ENCODE measurements at regions not wholly inside any gene's neighbourhood (a gene's known extent, or its start where the extent isn't known, plus 50 kb on each side); places are given as distances from the start of the nearest gene placed in this dataset.

DNA sequence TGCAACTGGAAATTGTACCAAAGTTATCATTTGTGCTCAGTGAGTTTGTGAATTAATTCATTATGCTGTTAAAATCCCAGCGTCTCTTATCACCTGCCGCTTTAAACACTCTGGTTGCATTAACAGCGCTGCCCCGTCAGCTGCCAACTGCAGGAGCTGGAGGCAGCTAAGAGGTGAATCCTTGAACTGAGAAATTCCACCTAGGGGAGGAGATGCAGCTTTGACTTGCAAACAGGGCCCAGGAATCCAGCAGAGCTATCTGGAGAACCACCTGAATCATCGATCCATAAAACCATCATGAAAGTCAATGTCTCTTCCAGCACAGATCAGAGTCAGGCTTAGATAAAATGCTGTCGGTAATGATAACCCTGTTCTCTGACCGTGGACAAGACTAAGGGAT lies 140.7 kb upstream of the PTBP2 start:
- Histone ChIP-seq H3K27me3 (replicated peaks in 1 of 4; ENCODE audit: control insufficient read depth in 3 of 4, extremely low read depth in 1 of 4, insufficient read depth in 3 of 4, low read length in 3 of 4) (no peaks in the 10 kb centered on the region), H3K14ac (ENCODE audit: insufficient read length) (no peak overlapping the region), H2AK5ac (ENCODE audit: low read depth, low read length) (no peak overlapping the region), H3K23ac (ENCODE audit: insufficient read length) (no peak overlapping the region), H4K20me1 (replicated peaks in 1 of 2; ENCODE audit: control insufficient read depth in 1 of 2, insufficient read depth in 2 of 2, low read length in 2 of 2) (no peaks in the 10 kb centered on the region), H2BK15ac (ENCODE audit: low read length) (no peak overlapping the region), H4K8ac (ENCODE audit: extremely low read depth, insufficient read depth, low read length) (no peak overlapping the region), H3K23me2 (ENCODE audit: low read depth, low read length) (no peaks in the 10 kb centered on the region), H3K9ac (replicated peaks in 1 of 4; ENCODE audit: extremely low read depth in 1 of 4, low read depth in 3 of 4, low read length in 3 of 4) (no peak overlapping the region), H3K18ac (ENCODE audit: extremely low read depth, low read length) (no peak overlapping the region), H2BK20ac (ENCODE audit: low read length) (no peak overlapping the region), H4K5ac (ENCODE audit: insufficient read length, low read depth, low read length) (no peak overlapping the region), H3K79me1 (ENCODE audit: low read depth, low read length) (no peaks in the 10 kb centered on the region), H3K4me1 (replicated peaks in 1 of 4; ENCODE audit: control insufficient read depth in 3 of 4, insufficient read depth in 4 of 4, low read length in 3 of 4) (peaks cover 2 to 20% (median 9%) of the 10 kb centered on the region in 4 experiments; a peak in 5 of 7 replicates), H3K79me2 (ENCODE audit: control insufficient read depth in 1 of 2, insufficient read depth in 2 of 2, low read length in 2 of 2) (no peaks in the 10 kb centered on the region), H3K27ac (ENCODE audit: low read depth, low read length) (no peak overlapping the region), H3K4me2 (ENCODE audit: insufficient read depth in 1 of 2, low read depth in 2 of 2, low read length in 2 of 2) (peak overlapping the region; percentile 47 to 62), H3K4me3 (ENCODE audit: extremely low read depth in 1 of 4, insufficient read depth in 2 of 4, low read depth in 3 of 4, low read length in 4 of 4) (peak overlapping the region in 2 of 4 experiments; percentile 4 to 40; a peak in 2 of 8 replicates), H3K9me3 (ENCODE audit: insufficient read depth in 2 of 2, low read depth in 1 of 2, low read length in 1 of 2) (no peaks in the 10 kb centered on the region), H3K4ac (replicated peaks; ENCODE audit: insufficient read length, low read depth, low read length) (no peak overlapping the region), H3K36me3 (ENCODE audit: control insufficient read depth in 2 of 4, insufficient read depth in 4 of 4, low read length in 3 of 4) (no peaks in the 10 kb centered on the region), H4K91ac (replicated peaks; ENCODE audit: insufficient read length, low read length) (no peak overlapping the region), H2BK12ac (ENCODE audit: low read depth, low read length) (no peak overlapping the region), H2BK120ac (replicated peaks; ENCODE audit: low read depth, low read length) (no peak overlapping the region), H2AFZ (ENCODE audit: low read length) (no peak overlapping the region), H3K56ac (replicated peaks; ENCODE audit: insufficient read length, low read depth, low read length) (no peak overlapping the region), H2BK5ac (ENCODE audit: low read depth, low read length) (no peak overlapping the region)
- FAIRE-seq (peak; percentile 42), DNase-seq (ENCODE audit: low read depth in 1 of 2, low spot score in 2 of 2) (peak in 1 of 2 experiments; percentile 44)
- ChIA-PET CTCF (ENCODE audit: partially characterized antibody) (interaction anchor here (1.5 to 6.7 kb wide), 2 partner anchors 15 to 57 kb away, joined by 5 to 44 read pairs; no protein-coding TSS in a partner anchor), POLR2A (ENCODE audit: partially characterized antibody) (interaction anchor here (2.2 kb wide), 1 partner anchor 20 kb away, joined by 6 read pairs; no protein-coding TSS in a partner anchor)
- WGBS, 2 experiments (ENCODE audit: extremely low coverage in 1 of 2, insufficient coverage in 1 of 2, insufficient read length in 1 of 2, insufficient replicate concordance in 2 of 2, low coverage in 1 of 2, low lambda C conversion rate in 2 of 2, missing lambda C conversion rate in 1 of 2), result 15% methylated on average over 7 of the region's 7 CpGs; no CpG with 5 or more reads in 1 of the 2 experiments
- TF ChIP-seq SP1 (IDR thresholded peaks at IDR 0.05; ENCODE audit: low read depth, low read length), result no peak
- TF ChIP-seq TEAD4 (IDR thresholded peaks at IDR 0.05; ENCODE audit: low read depth, low read length), result peak; percentile 70
- no peak for TF ChIP-seq HDAC2 (IDR thresholded peaks at IDR 0.05; ENCODE audit: borderline replicate concordance in 1 of 2, low read depth in 2 of 2, low read length in 2 of 2)
- TF ChIP-seq YY1 (IDR thresholded peaks at IDR 0.05; ENCODE audit: low read depth, low read length), result 0 out of 2 replicates have a peak, but pooled peaks have one; percentile 7
- peak; percentile 14 to 36; a peak in 2 of 4 replicates for TF ChIP-seq RAD21 (IDR thresholded peaks at IDR 0.05 in 1 of 2, conservative IDR thresholded peaks at IDR 0.05 in 1 of 2; ENCODE audit: low read depth in 2 of 2, low read length in 2 of 2)
- TF ChIP-seq GABPA (IDR thresholded peaks at IDR 0.05; ENCODE audit: borderline replicate concordance, insufficient read depth, low read length), result no peak
- TF ChIP-seq CTBP2 (IDR thresholded peaks at IDR 0.05; ENCODE audit: borderline replicate concordance, insufficient read depth, insufficient read length, low read length), result peak; percentile 34

All from H1 (cell line).